ENCODE measurements at regions not wholly inside any gene's neighbourhood (a gene's known extent, or its start where the extent isn't known, plus 50 kb on each side); places are given as distances from the start of the nearest gene placed in this dataset.
A peak's percentile ranks its signal among the peaks of the same experiment; 100 is the strongest.

- DNase-seq (ENCODE audit: low spot score) = no peak
Observed at GRCh38 chr7:106196460-106197021, 84.4 kb upstream of the SYPL1 start.

GRCh38 chr7:106193661-106194060, 81.5 kb upstream of the SYPL1 start:
- DNase-seq (ENCODE audit: low spot score) = no peak

- no peak for DNase-seq (ENCODE audit: low spot score)
Observed at GRCh38 chr7:106190589-106191330, 78.6 kb upstream of the SYPL1 start.

GRCh38 chr7:106187613-106188350, 75.7 kb upstream of the SYPL1 start:
- no peak for DNase-seq (ENCODE audit: low spot score)

GRCh38 chr7:106185719-106186118, 73.6 kb upstream of the SYPL1 start:
- no peak for DNase-seq (ENCODE audit: low spot score)

- no peak for DNase-seq (ENCODE audit: low spot score)
Observed at GRCh38 chr7:106183952-106184351, 71.8 kb upstream of the SYPL1 start.

- DNase-seq (ENCODE audit: low spot score) = no peak
Observed at GRCh38 chr7:106182904-106183303, 70.8 kb upstream of the SYPL1 start.

- DNase-seq (ENCODE audit: low spot score) = no peak
Observed at GRCh38 chr7:106181658-106182265, 69.7 kb upstream of the SYPL1 start.

- no peak for DNase-seq (ENCODE audit: low spot score)
Observed at GRCh38 chr7:106180721-106181120, 68.6 kb upstream of the SYPL1 start.

GRCh38 chr7:106179256-106179655, 67.1 kb upstream of the SYPL1 start:
- no peak for DNase-seq (ENCODE audit: low spot score)

GRCh38 chr7:106178593-106179134, 66.6 kb upstream of the SYPL1 start:
- peak; percentile 50 for DNase-seq (ENCODE audit: low spot score)

- DNase-seq (ENCODE audit: low spot score) = no peak
Observed at GRCh38 chr7:106177738-106178592, 65.9 kb upstream of the SYPL1 start.

GRCh38 chr7:106177300-106177690, 65.2 kb upstream of the SYPL1 start:
- DNase-seq (ENCODE audit: low spot score) = no peak

- DNase-seq (ENCODE audit: low spot score) = peak; percentile 93
Observed at GRCh38 chr7:106176414-106177299, 64.5 kb upstream of the SYPL1 start.

GRCh38 chr7:106175507-106175906, 63.4 kb upstream of the SYPL1 start:
- no peak for DNase-seq (ENCODE audit: low spot score)

- no peak for DNase-seq (ENCODE audit: low spot score)
Observed at GRCh38 chr7:106170651-106171050, 58.5 kb upstream of the SYPL1 start.

GRCh38 chr7:106169821-106170610, 57.9 kb upstream of the SYPL1 start:
- DNase-seq (ENCODE audit: low spot score) = no peak

- DNase-seq (ENCODE audit: low spot score) = peak; percentile 52
Observed at GRCh38 chr7:106167439-106168136, 55.5 kb upstream of the SYPL1 start.
